NCI-H510A (cell line): ENCODE measurements at regions not wholly inside any gene's neighbourhood (a gene's known extent, or its start where the extent isn't known, plus 50 kb on each side); places are given as distances from the start of the nearest gene placed in this dataset.
A peak's percentile ranks its signal among the peaks of the same experiment; 100 is the strongest.
"Not testable (repeated sequence)": the region's sequence is repeated elsewhere in the genome, so short reads cannot be mapped to it uniquely, and the experiment has no call there.

ENCODE experiments used
- DNase-seq: peaks from one replicate; lab custom pipeline; 2025; lab: John Stamatoyannopoulos, UW

GRCh38 chr5:82644229-82644628, 366.1 kb upstream of the RPS23 start:
- no peak for DNase-seq

- no peak for DNase-seq
Measured at GRCh38 chr5:82642313-82642712, 364.2 kb upstream of the RPS23 start.

DNA sequence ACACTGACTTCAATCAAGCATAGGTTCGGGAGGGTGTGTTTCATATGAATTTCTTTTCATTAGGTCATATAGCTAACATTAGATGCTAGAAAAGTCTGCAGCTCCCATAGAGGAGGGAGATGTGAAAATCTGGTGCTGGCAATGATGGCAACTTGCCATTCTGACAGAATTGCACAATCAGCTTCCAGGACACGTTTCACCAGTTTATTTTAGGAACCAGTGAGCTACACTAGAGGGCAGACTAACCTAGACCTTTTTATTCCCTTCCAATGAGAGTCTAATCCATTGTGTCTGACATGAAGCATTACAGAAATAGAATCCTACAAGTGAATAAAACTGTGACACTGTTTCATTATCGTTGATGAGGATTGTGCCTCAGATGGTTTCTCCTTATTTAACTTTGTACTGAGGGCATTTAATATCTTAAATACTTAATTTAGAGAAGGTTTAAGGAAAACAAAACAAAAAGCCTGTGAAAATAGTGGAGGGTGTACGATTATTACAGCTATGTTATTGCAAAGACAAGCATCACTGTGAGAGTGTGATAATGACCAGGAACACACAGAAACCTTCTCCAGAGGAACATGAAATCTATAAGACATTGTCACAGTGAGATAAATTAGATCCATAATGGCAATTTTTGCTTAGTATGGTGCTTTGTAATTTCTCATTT, 363.3 kb upstream of the RPS23 start:
- peak; percentile 32 for DNase-seq

DNA sequence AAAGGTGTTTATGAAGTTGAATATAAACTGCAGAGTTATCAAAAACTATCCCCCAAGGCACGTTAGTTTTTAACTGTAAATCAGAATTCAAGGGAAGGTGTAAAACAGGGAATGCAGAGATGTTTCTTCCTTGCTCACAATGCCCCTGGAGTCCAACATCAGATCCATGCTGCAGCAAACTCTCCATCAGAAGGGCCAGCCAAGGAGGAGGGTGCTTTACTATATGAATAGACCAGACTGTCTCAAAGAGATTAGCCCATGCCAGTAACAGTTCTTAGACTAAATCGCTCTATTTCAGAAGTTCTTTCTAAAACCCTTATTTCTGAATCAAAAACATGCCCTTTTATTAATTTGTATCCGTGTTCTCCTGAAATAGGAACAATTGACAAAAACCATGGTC, 362.8 kb upstream of the RPS23 start:
- no peak for DNase-seq

DNA sequence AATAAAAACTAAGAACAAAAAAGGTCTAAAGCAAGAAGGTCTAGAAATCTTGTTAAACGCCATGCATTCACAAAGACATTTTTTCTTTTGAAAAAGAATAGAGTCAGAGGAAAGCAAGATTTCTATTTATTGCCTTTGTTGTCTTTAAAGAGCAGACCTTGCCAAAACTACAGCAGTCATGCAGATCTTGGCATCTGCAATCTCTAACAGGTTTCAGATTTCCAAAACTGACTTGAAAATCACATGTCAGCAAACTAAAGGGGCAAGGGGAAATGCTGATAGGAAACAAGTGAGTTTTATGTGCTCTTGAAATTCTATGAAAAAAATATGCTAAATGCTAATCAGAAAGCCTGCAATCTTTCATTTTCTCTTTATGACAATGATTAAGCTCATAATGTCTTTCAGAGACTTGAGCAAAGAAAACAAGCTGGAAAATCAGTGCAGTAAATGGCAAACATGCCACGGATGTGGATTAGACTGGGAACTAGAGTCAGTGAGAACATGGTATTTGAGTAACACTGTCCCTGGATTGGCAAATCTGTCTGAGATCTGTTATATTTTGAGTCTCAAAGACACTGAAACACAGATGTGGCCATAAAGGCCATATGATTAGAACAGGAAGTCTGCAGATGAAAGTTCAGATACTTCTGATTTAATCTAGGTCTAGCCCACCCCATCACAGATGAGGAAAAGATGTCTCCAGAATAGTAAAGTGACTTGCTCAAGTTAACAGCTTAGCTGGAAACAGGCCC, 361.4 kb upstream of the RPS23 start:
- DNase-seq = no peak

DNA sequence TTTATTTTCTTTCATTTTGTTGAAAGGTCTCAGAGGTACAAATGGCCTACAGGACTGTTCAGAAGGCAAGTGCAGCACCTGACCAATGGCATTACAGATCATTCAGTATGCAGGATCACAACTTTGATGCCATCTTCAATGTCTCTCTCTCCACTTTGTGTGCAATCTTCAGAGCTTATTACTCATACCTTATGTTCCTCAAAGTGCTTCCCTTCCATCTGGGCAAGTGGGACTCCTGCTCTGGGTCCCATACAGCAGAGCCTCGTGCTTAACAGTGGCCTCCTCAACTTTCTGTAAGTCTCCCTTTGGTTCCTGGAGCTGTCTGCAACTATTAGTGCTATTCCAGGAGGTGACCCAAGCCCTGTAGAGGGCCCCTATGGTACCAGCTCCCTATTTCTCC, 358.4 kb upstream of the RPS23 start:
- DNase-seq = no peak

GRCh38 chr5:82635561-82636288, 357.6 kb upstream of the RPS23 start:
- no peak for DNase-seq

GRCh38 chr5:82628364-82628910, 350.3 kb upstream of the RPS23 start:
- DNase-seq = no peak

GRCh38 chr5:82626905-82627591, 348.9 kb upstream of the RPS23 start:
- not testable (repeated sequence) for DNase-seq

DNA sequence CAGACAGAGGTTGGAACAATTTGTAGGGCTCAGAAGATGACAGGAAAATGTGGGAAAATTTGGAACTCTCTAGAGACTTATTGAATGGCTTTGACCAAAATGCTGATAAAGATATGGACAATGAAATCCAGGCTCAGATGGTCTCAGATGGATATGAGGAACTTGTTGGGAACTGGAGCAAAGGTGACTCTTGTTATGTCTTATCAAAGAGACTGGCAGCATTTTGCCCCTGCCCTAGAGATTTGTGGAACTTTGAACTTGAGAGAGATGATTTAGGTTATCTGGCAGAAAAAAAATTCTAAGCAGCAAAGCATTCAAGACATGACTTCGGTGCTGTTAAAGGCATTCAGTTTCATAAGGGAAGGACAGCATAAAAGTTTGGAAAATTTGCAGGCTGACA, 347.9 kb upstream of the RPS23 start:
- not testable (repeated sequence) for DNase-seq

- DNase-seq = no peak
Measured at GRCh38 chr5:82624062-82624461, 345.9 kb upstream of the RPS23 start.

DNA sequence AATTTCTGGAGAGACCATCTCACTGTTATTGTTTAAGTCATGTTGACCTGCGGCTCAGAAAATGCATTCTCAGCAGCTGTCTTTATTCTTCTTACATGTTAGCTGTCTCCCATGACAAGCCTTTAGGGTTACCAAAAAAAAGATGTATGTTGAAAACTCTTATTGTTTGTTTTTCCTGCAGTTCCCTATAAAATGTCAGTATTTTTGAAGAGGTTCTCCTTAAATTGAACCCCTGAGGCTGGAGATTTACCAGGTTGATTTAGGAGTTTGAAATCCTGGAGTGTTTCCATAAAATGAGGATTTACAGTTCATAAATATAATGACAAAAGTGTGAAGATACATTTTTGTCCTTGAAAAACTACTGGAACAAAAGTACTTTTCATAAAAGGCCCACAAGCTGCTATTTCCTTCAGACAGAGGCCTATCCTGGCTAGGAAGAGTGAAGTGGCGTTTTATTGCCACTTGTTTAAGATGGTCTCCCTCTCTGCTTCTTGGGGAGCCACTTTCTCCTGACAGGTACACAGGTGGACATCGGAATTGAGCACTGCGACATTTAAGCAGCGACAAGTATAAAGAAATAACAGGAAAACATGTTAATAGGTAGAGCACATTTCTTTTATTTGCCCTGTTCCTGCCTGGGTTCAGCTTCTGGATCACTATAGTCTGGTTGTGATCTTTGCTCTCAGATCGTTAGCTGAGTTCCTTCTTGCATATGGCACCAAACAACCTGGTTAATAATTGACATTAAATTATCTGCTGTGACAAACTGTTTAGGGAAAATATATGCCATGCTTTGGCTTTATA, 344.8 kb upstream of the RPS23 start:
- no peak for DNase-seq

- DNase-seq = no peak
Measured at GRCh38 chr5:82622205-82622604, 344.1 kb upstream of the RPS23 start.

GRCh38 chr5:82620957-82621600, 342.9 kb upstream of the RPS23 start:
- DNase-seq = no peak

GRCh38 chr5:82619097-82619496, 340.9 kb upstream of the RPS23 start:
- no peak for DNase-seq

- DNase-seq = no peak
Measured at GRCh38 chr5:82614706-82615105, 336.6 kb upstream of the RPS23 start.

GRCh38 chr5:82613891-82614290, 335.7 kb upstream of the RPS23 start:
- no peak for DNase-seq

GRCh38 chr5:82610686-82611085, 332.5 kb upstream of the RPS23 start:
- no peak for DNase-seq

DNA sequence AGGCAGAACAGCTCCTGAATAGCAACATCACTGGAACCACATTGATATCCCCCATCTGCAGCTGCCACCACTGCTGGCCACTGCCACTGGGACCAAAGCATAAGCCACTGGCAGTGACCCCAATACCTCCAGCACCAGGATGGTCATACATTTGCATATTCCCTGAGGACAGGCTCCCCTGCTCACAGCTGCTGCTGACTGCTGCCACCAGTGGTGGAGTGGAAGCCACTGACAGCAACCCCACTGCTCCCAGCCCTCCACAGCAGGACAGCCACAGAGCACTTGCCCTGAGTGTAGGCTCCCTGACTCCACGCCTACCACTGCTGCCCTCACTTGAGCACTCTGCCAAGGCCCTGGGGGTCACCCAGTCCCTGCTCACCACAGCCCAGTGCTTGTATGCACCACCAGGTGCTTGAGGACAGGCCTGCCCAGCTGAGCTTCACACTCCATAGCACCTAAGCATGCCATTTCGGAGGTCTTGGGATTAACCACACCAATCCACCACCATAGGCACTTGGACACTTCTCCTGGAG, 327.4 kb upstream of the RPS23 start:
- DNase-seq = no peak
